ENCODE measurements at regions not wholly inside any gene's neighbourhood (a gene's known extent, or its start where the extent isn't known, plus 50 kb on each side); places are given as distances from the start of the nearest gene placed in this dataset.

GRCh38 chr5:158398360-158399201 lies 539.6 kb upstream of the CLINT1 start:
- DNase-seq (ENCODE audit: low spot score) = no peak

- no peak for DNase-seq (ENCODE audit: low spot score)
Observed at GRCh38 chr5:158397278-158397677, 538.3 kb upstream of the CLINT1 start.

GRCh38 chr5:158394102-158394501 lies 535.2 kb upstream of the CLINT1 start:
- DNase-seq (ENCODE audit: low spot score) = no peak

GRCh38 chr5:158393457-158393856 lies 534.5 kb upstream of the CLINT1 start:
- no peak for DNase-seq (ENCODE audit: low spot score)

- DNase-seq (ENCODE audit: low spot score) = no peak
Observed at GRCh38 chr5:158392753-158393152, 533.8 kb upstream of the CLINT1 start.

GRCh38 chr5:158390577-158390976 lies 531.6 kb upstream of the CLINT1 start:
- no peak for DNase-seq (ENCODE audit: low spot score)

- no peak for DNase-seq (ENCODE audit: low spot score)
Observed at GRCh38 chr5:158389786-158390185, 530.8 kb upstream of the CLINT1 start.

GRCh38 chr5:158388021-158388420 lies 529.1 kb upstream of the CLINT1 start:
- no peak for DNase-seq (ENCODE audit: low spot score)

GRCh38 chr5:158387499-158387898 lies 528.6 kb upstream of the CLINT1 start:
- no peak for DNase-seq (ENCODE audit: low spot score)

GRCh38 chr5:158385982-158386381 lies 527.0 kb upstream of the CLINT1 start:
- no peak for DNase-seq (ENCODE audit: low spot score)

GRCh38 chr5:158384535-158385481 lies 525.9 kb upstream of the CLINT1 start:
- no peak for DNase-seq (ENCODE audit: low spot score)

GRCh38 chr5:158383486-158383885 lies 524.5 kb upstream of the CLINT1 start:
- DNase-seq (ENCODE audit: low spot score) = no peak

- DNase-seq (ENCODE audit: low spot score) = peak; percentile 69
Observed at GRCh38 chr5:158382473-158382872, 523.5 kb upstream of the CLINT1 start.

- DNase-seq (ENCODE audit: low spot score) = no peak
Observed at GRCh38 chr5:158381614-158382160, 522.7 kb upstream of the CLINT1 start.

- no peak for DNase-seq (ENCODE audit: low spot score)
Observed at GRCh38 chr5:158380661-158381060, 521.7 kb upstream of the CLINT1 start.

- DNase-seq (ENCODE audit: low spot score) = no peak
Observed at GRCh38 chr5:158378931-158379330, 520.0 kb upstream of the CLINT1 start.

- DNase-seq (ENCODE audit: low spot score) = no peak
Observed at GRCh38 chr5:158376679-158377078, 517.7 kb upstream of the CLINT1 start.

GRCh38 chr5:158375531-158375930 lies 516.6 kb upstream of the CLINT1 start:
- no peak for DNase-seq (ENCODE audit: low spot score)

GRCh38 chr5:158373608-158374395 lies 514.9 kb upstream of the CLINT1 start:
- no peak for DNase-seq (ENCODE audit: low spot score)

- no peak for DNase-seq (ENCODE audit: low spot score)
Observed at GRCh38 chr5:158369241-158369640, 510.3 kb upstream of the CLINT1 start.

GRCh38 chr5:158368686-158369085 lies 509.7 kb upstream of the CLINT1 start:
- DNase-seq (ENCODE audit: low spot score) = no peak

GRCh38 chr5:158364367-158364766 lies 505.4 kb upstream of the CLINT1 start:
- no peak for DNase-seq (ENCODE audit: low spot score)

All from left forelimb (tissue), 1 donor.